ENCODE measurements at regions not wholly inside any gene's neighbourhood (a gene's known extent, or its start where the extent isn't known, plus 50 kb on each side); places are given as distances from the start of the nearest gene placed in this dataset.

GRCh38 chr4:175246941-175247340 lies 328.8 kb downstream of the ADAM29 start:
- ATAC-seq = no peak
- TF ChIP-seq TSHZ2 (CRISPR knock-in tag; IDR thresholded peaks at IDR 0.05) (no peak), ZFP3 (CRISPR knock-in tag; IDR thresholded peaks at IDR 0.05) (no peak), OSR1 (CRISPR knock-in tag; IDR thresholded peaks at IDR 0.05) (no peak), GLIS3 (CRISPR knock-in tag; IDR thresholded peaks at IDR 0.05) (no peak)
- TF ChIP-seq, protein P1, sequence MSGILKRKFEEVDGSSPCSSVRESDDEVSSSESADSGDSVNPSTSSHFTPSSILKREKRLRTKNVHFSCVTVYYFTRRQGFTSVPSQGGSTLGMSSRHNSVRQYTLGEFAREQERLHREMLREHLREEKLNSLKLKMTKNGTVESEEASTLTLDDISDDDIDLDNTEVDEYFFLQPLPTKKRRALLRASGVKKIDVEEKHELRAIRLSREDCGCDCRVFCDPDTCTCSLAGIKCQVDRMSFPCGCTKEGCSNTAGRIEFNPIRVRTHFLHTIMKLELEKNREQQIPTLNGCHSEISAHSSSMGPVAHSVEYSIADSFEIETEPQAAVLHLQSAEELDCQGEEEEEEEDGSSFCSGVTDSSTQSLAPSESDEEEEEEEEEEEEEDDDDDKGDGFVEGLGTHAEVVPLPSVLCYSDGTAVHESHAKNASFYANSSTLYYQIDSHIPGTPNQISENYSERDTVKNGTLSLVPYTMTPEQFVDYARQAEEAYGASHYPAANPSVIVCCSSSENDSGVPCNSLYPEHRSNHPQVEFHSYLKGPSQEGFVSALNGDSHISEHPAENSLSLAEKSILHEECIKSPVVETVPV (CRISPR knock-in tag; IDR thresholded peaks at IDR 0.05) = no peak

DNA sequence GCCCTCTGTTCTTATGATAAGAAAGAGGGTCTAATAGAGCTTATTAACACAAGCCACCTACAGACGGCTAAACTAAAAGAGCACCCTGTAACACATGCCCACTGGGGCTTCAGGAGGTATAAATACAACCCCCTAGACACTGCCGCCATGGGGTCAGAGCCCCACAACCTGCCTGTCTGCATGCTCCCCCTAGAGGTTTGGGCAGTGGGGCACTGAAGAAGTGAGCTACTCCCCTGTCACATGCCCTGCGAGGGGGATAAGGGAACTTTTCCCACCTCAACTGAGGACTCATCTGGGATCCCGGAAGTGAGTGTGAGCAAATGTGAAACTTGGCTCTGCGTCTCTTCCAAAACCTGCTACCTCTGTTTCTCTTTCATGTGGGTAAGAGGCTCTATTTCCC lies 334.5 kb downstream of the ADAM29 start:
- no peak for TF ChIP-seq ZNF70 (CRISPR knock-in tag; IDR thresholded peaks at IDR 0.05)
- TF ChIP-seq CREB5 (CRISPR knock-in tag; IDR thresholded peaks at IDR 0.05; ENCODE audit: low read depth) = no peak
- ATAC-seq = no peak

DNA sequence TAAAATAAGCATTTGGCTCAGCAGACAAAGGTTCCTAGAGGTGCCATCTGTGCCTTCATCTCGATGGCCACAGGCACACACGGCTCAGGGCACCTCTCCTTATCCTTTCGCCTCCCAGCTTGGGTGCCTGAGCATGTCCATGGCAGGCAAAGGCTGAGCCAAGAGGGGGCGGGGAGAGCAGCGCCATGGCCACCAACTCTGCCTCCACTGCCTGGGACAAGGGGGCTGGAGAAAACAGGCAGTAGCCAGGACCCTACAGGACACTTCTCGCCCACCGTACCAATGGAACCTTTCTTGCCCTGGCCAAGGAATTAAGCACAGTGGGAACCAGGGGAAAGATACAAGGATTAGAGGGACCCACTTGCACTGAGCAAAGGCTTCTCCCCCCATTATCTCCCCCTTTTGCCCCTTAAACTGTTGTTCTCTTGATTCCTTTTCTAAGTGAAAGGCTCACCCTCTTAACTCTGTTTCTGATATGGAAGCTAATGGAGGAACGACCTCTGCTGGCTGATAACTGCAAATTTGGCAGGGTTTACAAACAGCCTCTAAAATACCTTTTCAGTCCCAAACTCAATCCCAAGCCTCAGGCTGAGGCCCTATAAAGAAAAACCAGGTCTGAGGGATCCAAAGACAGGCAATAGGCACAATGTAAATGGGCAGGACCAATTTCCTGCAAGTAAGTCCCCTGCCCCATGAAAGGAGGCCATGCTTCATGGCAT lies 335.2 kb downstream of the ADAM29 start:
- ATAC-seq = peak; percentile 49; the same call in 2 of the 3 replicates
- TF ChIP-seq TCF4 (CRISPR knock-in tag; IDR thresholded peaks at IDR 0.05; ENCODE audit: borderline replicate concordance) (no peak), PATZ1 (CRISPR knock-in tag; IDR thresholded peaks at IDR 0.05; ENCODE audit: borderline replicate concordance) (no peak), RARB (CRISPR knock-in tag; IDR thresholded peaks at IDR 0.05) (no peak), BACH2 (CRISPR knock-in tag; IDR thresholded peaks at IDR 0.05; ENCODE audit: borderline replicate concordance) (no peak)
- TF ChIP-seq, protein P2, sequence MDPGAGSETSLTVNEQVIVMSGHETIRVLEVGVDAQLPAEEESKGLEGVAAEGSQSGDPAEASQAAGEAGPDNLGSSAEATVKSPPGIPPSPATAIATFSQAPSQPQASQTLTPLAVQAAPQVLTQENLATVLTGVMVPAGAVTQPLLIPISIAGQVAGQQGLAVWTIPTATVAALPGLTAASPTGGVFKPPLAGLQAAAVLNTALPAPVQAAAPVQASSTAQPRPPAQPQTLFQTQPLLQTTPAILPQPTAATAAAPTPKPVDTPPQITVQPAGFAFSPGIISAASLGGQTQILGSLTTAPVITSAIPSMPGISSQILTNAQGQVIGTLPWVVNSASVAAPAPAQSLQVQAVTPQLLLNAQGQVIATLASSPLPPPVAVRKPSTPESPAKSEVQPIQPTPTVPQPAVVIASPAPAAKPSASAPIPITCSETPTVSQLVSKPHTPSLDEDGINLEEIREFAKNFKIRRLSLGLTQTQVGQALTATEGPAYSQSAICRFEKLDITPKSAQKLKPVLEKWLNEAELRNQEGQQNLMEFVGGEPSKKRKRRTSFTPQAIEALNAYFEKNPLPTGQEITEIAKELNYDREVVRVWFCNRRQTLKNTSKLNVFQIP (CRISPR knock-in tag; IDR thresholded peaks at IDR 0.05; ENCODE audit: borderline replicate concordance, low read depth) = no peak

GRCh38 chr4:175263537-175263936 lies 345.4 kb downstream of the ADAM29 start:
- no peak for ATAC-seq
- TF ChIP-seq ISL1 (CRISPR knock-in tag; IDR thresholded peaks at IDR 0.05) = no peak
- TF ChIP-seq CSDC2 (CRISPR knock-in tag; IDR thresholded peaks at IDR 0.05) = no peak
- TF ChIP-seq TOX (CRISPR knock-in tag; IDR thresholded peaks at IDR 0.05; ENCODE audit: borderline replicate concordance) = no peak
- TF ChIP-seq ZFP3 (CRISPR knock-in tag; IDR thresholded peaks at IDR 0.05) = no peak
- no peak for TF ChIP-seq OSR1 (CRISPR knock-in tag; IDR thresholded peaks at IDR 0.05)
- TF ChIP-seq ZNF70 (CRISPR knock-in tag; IDR thresholded peaks at IDR 0.05) = no peak
- TF ChIP-seq RARB (CRISPR knock-in tag; IDR thresholded peaks at IDR 0.05) = no peak
- no peak for TF ChIP-seq ESRRG (CRISPR knock-in tag; IDR thresholded peaks at IDR 0.05)
- no peak for TF ChIP-seq PATZ1 (CRISPR knock-in tag; IDR thresholded peaks at IDR 0.05; ENCODE audit: borderline replicate concordance)
- TF ChIP-seq, protein P2 (CRISPR knock-in tag; IDR thresholded peaks at IDR 0.05; ENCODE audit: borderline replicate concordance, low read depth) = no peak
- no peak for TF ChIP-seq PPARA (CRISPR knock-in tag; IDR thresholded peaks at IDR 0.05; ENCODE audit: borderline replicate concordance)
- no peak for TF ChIP-seq ZC3H10 (CRISPR knock-in tag; IDR thresholded peaks at IDR 0.05)
- TF ChIP-seq TSHZ2 (CRISPR knock-in tag; IDR thresholded peaks at IDR 0.05) = no peak
